GM12892 (cell line): ENCODE measurements at regions not wholly inside any gene's neighbourhood (a gene's known extent, or its start where the extent isn't known, plus 50 kb on each side); places are given as distances from the start of the nearest gene placed in this dataset.

Source experiments
- DNase-seq: peaks from one replicate; pipeline ENCODE4 v3.0.0; 2011; ENCODE audit not compliant: insufficient read length
- FAIRE-seq: peaks from 2 replicates; lab custom pipeline; 2011; peaks lifted over from hg19 to GRCh38; lab: Jason Lieb, UNC
- POLR2A ChIP-seq: IDR thresholded peaks from 2 replicates; pipeline ENCODE4 v1.6.1; 2011; ENCODE audit warnings: low read depth, low read length, control low read depth
- POLR2AphosphoS5 ChIP-seq: IDR thresholded peaks from 2 replicates; pipeline ENCODE4 v1.6.1; 2011; ENCODE audit warnings: low read depth, low read length, control low read depth
- TAF1 ChIP-seq: IDR thresholded peaks from 2 replicates; pipeline ENCODE4 v1.6.1; 2011; ENCODE audit warnings: low read depth, mild to moderate bottlenecking, control low read depth, low read length, borderline replicate concordance

- FAIRE-seq = no peak
These were observed 501.3 kb upstream of the FTMT start for GRCh38 chr5:121350181-121350930.

GRCh38 chr5:121366515-121366914 is 485.2 kb upstream of the FTMT start:
- FAIRE-seq = no peak
- DNase-seq = no peak
- no peak for TF ChIP-seq TAF1
- no peak for TF ChIP-seq POLR2A

More at GRCh38 chr5:121350181-121350930, 501.3 kb upstream of the FTMT start:
- DNase-seq = no peak
- no peak for TF ChIP-seq POLR2A

- DNase-seq (no peak), FAIRE-seq (no peak)
- no peak for TF ChIP-seq TAF1
- no peak for TF ChIP-seq POLR2A
- TF ChIP-seq POLR2AphosphoS5 = no peak
These were observed 478.3 kb upstream of the FTMT start for GRCh38 chr5:121373371-121373770.

GRCh38 chr5:121377461-121377860 is 474.2 kb upstream of the FTMT start:
- no peak for FAIRE-seq
- TF ChIP-seq TAF1 (no peak), POLR2A (no peak), POLR2AphosphoS5 (no peak)

GRCh38 chr5:121378046-121378445 is 473.6 kb upstream of the FTMT start:
- FAIRE-seq (no peak), DNase-seq (no peak)
- TF ChIP-seq POLR2AphosphoS5 (no peak), TAF1 (no peak), POLR2A (no peak)

More at GRCh38 chr5:121377461-121377860, 474.2 kb upstream of the FTMT start:
- no peak for DNase-seq

GRCh38 chr5:121378559-121379359 is 472.9 kb upstream of the FTMT start:
- TF ChIP-seq POLR2AphosphoS5 (no peak), POLR2A (no peak), TAF1 (no peak)
- FAIRE-seq (peak; percentile 61), DNase-seq (no peak)

- FAIRE-seq (no peak), DNase-seq (no peak)
- TF ChIP-seq TAF1 = no peak
- no peak for TF ChIP-seq POLR2A
- TF ChIP-seq POLR2AphosphoS5 = no peak
These were observed 471.6 kb upstream of the FTMT start for GRCh38 chr5:121380066-121380465.

- DNase-seq (no peak), FAIRE-seq (no peak)
- TF ChIP-seq POLR2A (no peak), POLR2AphosphoS5 (no peak), TAF1 (no peak)
These were observed 467.3 kb upstream of the FTMT start for GRCh38 chr5:121384359-121384758.

- DNase-seq (no peak), FAIRE-seq (peak; percentile 21)
- TF ChIP-seq TAF1 (no peak), POLR2A (no peak), POLR2AphosphoS5 (no peak)
These were observed 465.3 kb upstream of the FTMT start for GRCh38 chr5:121386334-121386733.

GRCh38 chr5:121396716-121397115 is 455.0 kb upstream of the FTMT start:
- no peak for DNase-seq
- FAIRE-seq = no peak
- no peak for TF ChIP-seq TAF1
- no peak for TF ChIP-seq POLR2AphosphoS5

- DNase-seq = no peak
- peak; percentile 56 for FAIRE-seq
- TF ChIP-seq POLR2AphosphoS5 = no peak
- TF ChIP-seq TAF1 = no peak
- no peak for TF ChIP-seq POLR2A
These were observed 451.8 kb upstream of the FTMT start for GRCh38 chr5:121399879-121400278.

GRCh38 chr5:121408778-121409177 is 442.9 kb upstream of the FTMT start:
- no peak for TF ChIP-seq POLR2AphosphoS5
- TF ChIP-seq TAF1 = no peak
- no peak for TF ChIP-seq POLR2A
- DNase-seq (no peak), FAIRE-seq (no peak)
